ENCODE measurements at regions not wholly inside any gene's neighbourhood (a gene's known extent, or its start where the extent isn't known, plus 50 kb on each side); places are given as distances from the start of the nearest gene placed in this dataset.

DNA sequence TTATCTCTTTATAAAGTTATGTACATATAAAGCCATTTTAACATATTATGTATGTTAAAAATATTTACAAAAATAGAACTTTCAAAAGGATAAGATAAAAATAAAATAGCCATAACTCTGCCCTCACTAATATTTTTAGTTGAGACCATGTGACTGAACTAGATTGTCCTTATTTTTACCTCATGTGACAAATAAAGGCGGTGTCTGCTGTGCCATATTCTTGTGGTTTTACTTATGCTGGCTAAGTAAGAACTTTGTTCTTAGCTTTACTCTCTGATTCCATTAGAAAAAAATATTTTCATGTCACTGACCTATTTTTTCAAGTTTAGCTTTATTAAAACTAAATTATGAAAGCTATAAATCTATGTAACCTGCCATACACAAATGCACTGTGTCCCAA, 135.6 kb upstream of the TSC22D1 start:
- TF ChIP-seq, protein P1, sequence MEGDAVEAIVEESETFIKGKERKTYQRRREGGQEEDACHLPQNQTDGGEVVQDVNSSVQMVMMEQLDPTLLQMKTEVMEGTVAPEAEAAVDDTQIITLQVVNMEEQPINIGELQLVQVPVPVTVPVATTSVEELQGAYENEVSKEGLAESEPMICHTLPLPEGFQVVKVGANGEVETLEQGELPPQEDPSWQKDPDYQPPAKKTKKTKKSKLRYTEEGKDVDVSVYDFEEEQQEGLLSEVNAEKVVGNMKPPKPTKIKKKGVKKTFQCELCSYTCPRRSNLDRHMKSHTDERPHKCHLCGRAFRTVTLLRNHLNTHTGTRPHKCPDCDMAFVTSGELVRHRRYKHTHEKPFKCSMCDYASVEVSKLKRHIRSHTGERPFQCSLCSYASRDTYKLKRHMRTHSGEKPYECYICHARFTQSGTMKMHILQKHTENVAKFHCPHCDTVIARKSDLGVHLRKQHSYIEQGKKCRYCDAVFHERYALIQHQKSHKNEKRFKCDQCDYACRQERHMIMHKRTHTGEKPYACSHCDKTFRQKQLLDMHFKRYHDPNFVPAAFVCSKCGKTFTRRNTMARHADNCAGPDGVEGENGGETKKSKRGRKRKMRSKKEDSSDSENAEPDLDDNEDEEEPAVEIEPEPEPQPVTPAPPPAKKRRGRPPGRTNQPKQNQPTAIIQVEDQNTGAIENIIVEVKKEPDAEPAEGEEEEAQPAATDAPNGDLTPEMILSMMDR (IDR thresholded peaks at IDR 0.05; ENCODE audit: poor library complexity), result no peak
- no peak for TF ChIP-seq EZH2phosphoT487 (IDR thresholded peaks at IDR 0.05; ENCODE audit: low read depth, severe bottlenecking, unreplicated experiment)
